ENCODE measurements at regions not wholly inside any gene's neighbourhood (a gene's known extent, or its start where the extent isn't known, plus 50 kb on each side); places are given as distances from the start of the nearest gene placed in this dataset.
"Not testable (repeated sequence)": the region's sequence is repeated elsewhere in the genome, so short reads cannot be mapped to it uniquely, and the experiment has no call there.

- H3K4me3 ChIP-seq (replicated peaks; ENCODE audit: low read depth, low read length): no peak overlapping the region
- no peak for DNase-seq (ENCODE audit: extremely low read depth, low read depth)
- TF ChIP-seq, protein P1, sequence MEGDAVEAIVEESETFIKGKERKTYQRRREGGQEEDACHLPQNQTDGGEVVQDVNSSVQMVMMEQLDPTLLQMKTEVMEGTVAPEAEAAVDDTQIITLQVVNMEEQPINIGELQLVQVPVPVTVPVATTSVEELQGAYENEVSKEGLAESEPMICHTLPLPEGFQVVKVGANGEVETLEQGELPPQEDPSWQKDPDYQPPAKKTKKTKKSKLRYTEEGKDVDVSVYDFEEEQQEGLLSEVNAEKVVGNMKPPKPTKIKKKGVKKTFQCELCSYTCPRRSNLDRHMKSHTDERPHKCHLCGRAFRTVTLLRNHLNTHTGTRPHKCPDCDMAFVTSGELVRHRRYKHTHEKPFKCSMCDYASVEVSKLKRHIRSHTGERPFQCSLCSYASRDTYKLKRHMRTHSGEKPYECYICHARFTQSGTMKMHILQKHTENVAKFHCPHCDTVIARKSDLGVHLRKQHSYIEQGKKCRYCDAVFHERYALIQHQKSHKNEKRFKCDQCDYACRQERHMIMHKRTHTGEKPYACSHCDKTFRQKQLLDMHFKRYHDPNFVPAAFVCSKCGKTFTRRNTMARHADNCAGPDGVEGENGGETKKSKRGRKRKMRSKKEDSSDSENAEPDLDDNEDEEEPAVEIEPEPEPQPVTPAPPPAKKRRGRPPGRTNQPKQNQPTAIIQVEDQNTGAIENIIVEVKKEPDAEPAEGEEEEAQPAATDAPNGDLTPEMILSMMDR (IDR thresholded peaks at IDR 0.05; ENCODE audit: low read depth, low read length, missing control alignments): no peak
Measured at GRCh38 chr1:113302636-113303035, 87.7 kb upstream of the MAGI3 start.

DNA sequence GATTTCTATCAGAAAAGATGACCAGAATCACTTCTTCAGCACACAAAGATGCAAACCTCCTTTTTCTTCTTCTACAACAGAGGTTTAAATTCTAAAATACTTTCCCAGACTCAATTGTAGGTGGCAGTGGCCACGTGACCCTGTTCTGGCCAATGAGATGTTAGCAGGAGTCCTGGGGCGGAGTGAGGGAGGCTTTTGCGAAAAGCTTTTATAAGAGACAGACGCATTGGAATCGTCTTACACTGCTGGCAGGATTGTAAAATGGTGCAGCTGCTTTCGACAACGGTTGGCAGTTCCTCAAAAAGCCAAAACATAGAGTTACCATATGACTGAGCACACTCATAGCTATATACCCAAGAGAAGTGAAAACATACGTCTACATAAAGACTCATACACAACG is 87.0 kb upstream of the MAGI3 start:
- TF ChIP-seq, protein P1 (IDR thresholded peaks at IDR 0.05; ENCODE audit: low read depth, low read length, missing control alignments): no peak
- DNase-seq (ENCODE audit: extremely low read depth, low read depth): peak; percentile 3
- no peak overlapping the region for H3K4me3 ChIP-seq (replicated peaks; ENCODE audit: low read depth, low read length)

GRCh38 chr1:113305029-113305428 is 85.3 kb upstream of the MAGI3 start:
- DNase-seq (ENCODE audit: extremely low read depth, low read depth); H3K4me3 ChIP-seq (replicated peaks; ENCODE audit: low read depth, low read length): not testable (repeated sequence)

GRCh38 chr1:113307771-113308445 is 82.4 kb upstream of the MAGI3 start:
- no peak for DNase-seq (ENCODE audit: extremely low read depth, low read depth)
- TF ChIP-seq, protein P1 (IDR thresholded peaks at IDR 0.05; ENCODE audit: low read depth, low read length, missing control alignments): no peak
- no peak overlapping the region for H3K4me3 ChIP-seq (replicated peaks; ENCODE audit: low read depth, low read length)

DNA sequence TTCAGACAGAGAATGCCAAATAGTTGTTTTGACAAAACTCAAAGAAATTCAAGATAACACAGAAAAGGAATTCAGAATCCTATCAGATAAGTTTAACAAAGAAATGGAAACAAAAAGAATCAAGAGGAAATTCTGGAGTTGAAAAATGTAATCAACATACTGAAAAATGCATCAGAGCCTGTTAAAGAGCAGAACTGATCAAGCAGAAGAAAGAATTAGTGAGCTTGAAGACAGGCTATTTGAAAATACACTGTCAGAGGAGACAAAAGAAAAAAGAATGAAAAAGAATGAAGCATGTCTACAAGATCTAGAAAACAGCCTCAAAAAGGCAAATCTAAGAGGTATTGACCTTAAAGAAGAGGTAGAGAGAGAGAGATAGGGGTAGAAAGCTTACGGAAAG is 77.7 kb upstream of the MAGI3 start:
- H3K4me3 ChIP-seq (replicated peaks; ENCODE audit: low read depth, low read length); DNase-seq (ENCODE audit: extremely low read depth, low read depth): not testable (repeated sequence)

- H3K4me3 ChIP-seq (replicated peaks; ENCODE audit: low read depth, low read length): no peak overlapping the region
- DNase-seq (ENCODE audit: extremely low read depth, low read depth): no peak
- TF ChIP-seq, protein P1 (IDR thresholded peaks at IDR 0.05; ENCODE audit: low read depth, low read length, missing control alignments): no peak
Measured at GRCh38 chr1:113314600-113314999, 75.7 kb upstream of the MAGI3 start.

DNA sequence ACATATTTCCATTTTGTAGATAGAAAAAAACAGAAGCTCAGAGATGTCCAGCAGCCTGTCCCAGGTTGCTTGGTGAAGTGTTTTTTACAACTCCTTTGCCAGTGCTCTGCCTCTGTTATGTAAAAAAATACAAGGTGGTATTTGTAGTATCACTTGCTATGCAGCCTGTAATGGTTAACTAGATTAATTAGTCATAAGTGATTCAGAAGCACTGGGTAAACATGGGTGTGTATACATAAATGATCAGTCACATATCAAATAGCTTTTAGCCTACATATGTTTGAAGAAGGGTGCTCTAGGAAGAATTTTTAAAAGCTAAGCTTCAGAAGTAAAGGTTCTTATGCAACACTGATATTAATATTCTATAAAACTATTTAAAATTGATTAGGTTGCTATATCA is 70.0 kb upstream of the MAGI3 start:
- no peak for DNase-seq (ENCODE audit: extremely low read depth, low read depth)
- TF ChIP-seq, protein P1 (IDR thresholded peaks at IDR 0.05; ENCODE audit: low read depth, low read length, missing control alignments): no peak
- H3K4me3 ChIP-seq (replicated peaks; ENCODE audit: low read depth, low read length): no peak overlapping the region

DNA sequence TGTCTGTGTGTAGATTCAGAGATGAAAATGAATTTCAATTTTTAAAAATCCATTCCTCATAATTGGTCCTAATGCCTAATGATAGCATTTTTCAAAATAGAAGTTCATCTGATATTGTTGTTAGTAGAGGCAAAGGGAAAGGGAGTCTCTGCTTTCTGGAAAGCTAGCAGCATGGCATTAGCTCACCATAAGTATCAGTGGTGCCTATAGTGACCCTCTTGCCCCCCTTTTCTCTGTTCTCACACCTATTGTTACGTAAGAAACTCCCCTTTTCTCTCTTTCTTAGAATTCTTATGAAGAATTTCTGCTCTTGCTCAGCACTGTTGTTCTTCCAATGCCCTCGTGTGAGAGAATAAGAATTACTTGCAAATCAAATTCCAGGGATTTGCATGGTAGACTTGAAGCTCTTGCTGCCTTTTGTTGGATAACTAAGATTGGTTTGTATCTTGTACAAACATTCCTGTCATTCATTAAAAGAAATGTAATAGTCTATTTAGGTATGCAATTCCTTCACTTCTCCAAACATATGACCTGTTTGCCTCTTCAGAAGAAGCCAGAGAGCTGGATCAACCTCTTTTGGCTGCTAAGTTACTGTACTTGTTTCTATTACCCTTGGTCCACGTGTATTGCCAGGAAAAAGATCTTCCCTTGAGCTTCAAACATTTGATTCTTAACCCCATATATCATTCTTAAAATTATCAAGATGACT is 69.2 kb upstream of the MAGI3 start:
- DNase-seq (ENCODE audit: extremely low read depth, low read depth): no peak
- no peak overlapping the region for H3K4me3 ChIP-seq (replicated peaks; ENCODE audit: low read depth, low read length)
- TF ChIP-seq, protein P1 (IDR thresholded peaks at IDR 0.05; ENCODE audit: low read depth, low read length, missing control alignments): no peak

Data from HFF-Myc (cell line).